Ishikawa (cell line): ENCODE measurements at regions not wholly inside any gene's neighbourhood (a gene's known extent, or its start where the extent isn't known, plus 50 kb on each side); places are given as distances from the start of the nearest gene placed in this dataset.

Experiments used
- CREB1 ChIP-seq: IDR thresholded peaks from 2 replicates; pipeline ENCODE4 v1.6.1; 2012; ENCODE audit warnings: low read depth
- RAD21 ChIP-seq: IDR thresholded peaks from 2 replicates; pipeline ENCODE4 v1.6.1; 2012; ENCODE audit warnings: low read depth
- REST ChIP-seq: IDR thresholded peaks from 2 replicates; pipeline ENCODE4 v1.6.1; 2012; ENCODE audit warnings: low read depth, mild to moderate bottlenecking

- TF ChIP-seq RAD21 (no peak), REST (no peak), CREB1 (no peak)
Measured at GRCh38 chr9:80242022-80242421, 670.3 kb downstream of the TLE4 start.
